C4-2B (cell line): ENCODE measurements at regions not wholly inside any gene's neighbourhood (a gene's known extent, or its start where the extent isn't known, plus 50 kb on each side); places are given as distances from the start of the nearest gene placed in this dataset.

Source experiments
- ZFX ChIP-seq: fragments of 450-650 bp; IDR thresholded peaks from 2 replicates; pipeline ENCODE4 v1.6.1; 2017
- TF ChIP-seq, protein P1 (sequence below): fragments of 450-650 bp; conservative IDR thresholded peaks from 2 replicates; pipeline ENCODE4 v1.5.1; 2017; ENCODE audit warnings: mild to moderate bottlenecking

DNA sequence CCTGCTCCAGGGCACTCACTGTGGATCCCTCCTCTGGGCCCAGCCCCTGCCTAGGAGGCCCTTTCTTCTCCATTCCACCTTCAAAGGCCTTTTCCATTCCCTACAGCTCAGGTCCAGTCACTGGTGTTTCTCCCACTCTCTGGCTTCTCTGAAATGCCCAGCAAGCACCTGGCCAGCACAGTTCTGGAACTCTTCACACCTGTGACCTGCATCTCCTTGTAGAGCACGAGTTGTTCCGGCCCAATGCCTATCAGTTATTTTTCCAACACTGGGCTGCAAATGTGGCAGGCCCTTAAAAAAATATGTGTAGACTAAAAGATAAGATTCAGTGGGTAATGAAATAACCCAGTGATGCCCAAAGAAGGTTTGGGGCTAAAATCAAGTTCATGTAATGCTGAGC lies 87.1 kb downstream of the PRLHR start:
- TF ChIP-seq, protein P1, sequence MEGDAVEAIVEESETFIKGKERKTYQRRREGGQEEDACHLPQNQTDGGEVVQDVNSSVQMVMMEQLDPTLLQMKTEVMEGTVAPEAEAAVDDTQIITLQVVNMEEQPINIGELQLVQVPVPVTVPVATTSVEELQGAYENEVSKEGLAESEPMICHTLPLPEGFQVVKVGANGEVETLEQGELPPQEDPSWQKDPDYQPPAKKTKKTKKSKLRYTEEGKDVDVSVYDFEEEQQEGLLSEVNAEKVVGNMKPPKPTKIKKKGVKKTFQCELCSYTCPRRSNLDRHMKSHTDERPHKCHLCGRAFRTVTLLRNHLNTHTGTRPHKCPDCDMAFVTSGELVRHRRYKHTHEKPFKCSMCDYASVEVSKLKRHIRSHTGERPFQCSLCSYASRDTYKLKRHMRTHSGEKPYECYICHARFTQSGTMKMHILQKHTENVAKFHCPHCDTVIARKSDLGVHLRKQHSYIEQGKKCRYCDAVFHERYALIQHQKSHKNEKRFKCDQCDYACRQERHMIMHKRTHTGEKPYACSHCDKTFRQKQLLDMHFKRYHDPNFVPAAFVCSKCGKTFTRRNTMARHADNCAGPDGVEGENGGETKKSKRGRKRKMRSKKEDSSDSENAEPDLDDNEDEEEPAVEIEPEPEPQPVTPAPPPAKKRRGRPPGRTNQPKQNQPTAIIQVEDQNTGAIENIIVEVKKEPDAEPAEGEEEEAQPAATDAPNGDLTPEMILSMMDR: no peak
- TF ChIP-seq ZFX: no peak
